HG03064 (cell line): ENCODE measurements at regions not wholly inside any gene's neighbourhood (a gene's known extent, or its start where the extent isn't known, plus 50 kb on each side); places are given as distances from the start of the nearest gene placed in this dataset.

Experiments used
- ATAC-seq: cut with Tn5 transposase; IDR thresholded peaks from one replicate; pipeline ENCODE4 v1.9.1; 2021; ENCODE audit warnings: low read depth; ENCODE audit not compliant: unreplicated experiment

DNA sequence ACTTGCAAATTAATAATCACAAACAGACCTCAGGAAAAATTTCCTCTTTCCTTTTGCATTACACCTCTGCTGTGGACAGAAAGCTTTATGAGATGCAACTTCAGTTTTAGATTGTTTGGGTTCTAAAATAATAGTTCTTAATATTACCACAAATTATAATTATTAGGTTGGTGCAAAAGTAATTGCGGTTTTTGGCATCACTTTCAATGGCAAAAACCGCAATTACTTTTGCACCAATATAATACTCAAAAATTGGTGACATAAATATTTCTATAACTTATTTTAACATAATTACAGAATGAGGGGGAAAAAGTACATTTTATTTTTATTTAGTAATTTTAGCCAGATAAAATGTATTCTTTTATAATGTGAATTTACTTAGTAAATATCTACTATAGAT is 804.4 kb upstream of the FAM98A start:
- no peak for ATAC-seq

GRCh38 chr2:34402376-34402775 is 803.3 kb upstream of the FAM98A start:
- ATAC-seq: no peak

- ATAC-seq: no peak
Measured at GRCh38 chr2:34401186-34401585, 802.1 kb upstream of the FAM98A start.

GRCh38 chr2:34388446-34388845 is 789.3 kb upstream of the FAM98A start:
- no peak for ATAC-seq

GRCh38 chr2:34387536-34387935 is 788.4 kb upstream of the FAM98A start:
- ATAC-seq: no peak

DNA sequence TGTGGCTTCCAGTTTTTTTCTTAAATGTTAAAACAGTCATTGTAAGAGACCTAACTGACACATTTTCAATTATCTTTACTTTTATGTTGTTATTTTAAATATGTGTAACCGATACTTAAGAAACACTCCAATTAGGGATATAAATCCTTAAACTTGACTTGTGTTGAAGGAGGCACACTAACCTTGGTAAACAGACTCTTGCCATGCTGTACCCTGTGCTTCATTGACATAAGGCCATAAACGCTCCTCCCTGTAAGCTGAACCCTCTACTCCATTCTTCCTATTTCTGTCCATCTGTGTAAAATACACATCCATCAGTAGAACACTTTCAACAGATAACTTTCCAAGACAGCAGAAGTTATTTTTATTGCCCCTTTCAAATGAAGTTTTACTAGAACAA is 780.5 kb upstream of the FAM98A start:
- no peak for ATAC-seq

DNA sequence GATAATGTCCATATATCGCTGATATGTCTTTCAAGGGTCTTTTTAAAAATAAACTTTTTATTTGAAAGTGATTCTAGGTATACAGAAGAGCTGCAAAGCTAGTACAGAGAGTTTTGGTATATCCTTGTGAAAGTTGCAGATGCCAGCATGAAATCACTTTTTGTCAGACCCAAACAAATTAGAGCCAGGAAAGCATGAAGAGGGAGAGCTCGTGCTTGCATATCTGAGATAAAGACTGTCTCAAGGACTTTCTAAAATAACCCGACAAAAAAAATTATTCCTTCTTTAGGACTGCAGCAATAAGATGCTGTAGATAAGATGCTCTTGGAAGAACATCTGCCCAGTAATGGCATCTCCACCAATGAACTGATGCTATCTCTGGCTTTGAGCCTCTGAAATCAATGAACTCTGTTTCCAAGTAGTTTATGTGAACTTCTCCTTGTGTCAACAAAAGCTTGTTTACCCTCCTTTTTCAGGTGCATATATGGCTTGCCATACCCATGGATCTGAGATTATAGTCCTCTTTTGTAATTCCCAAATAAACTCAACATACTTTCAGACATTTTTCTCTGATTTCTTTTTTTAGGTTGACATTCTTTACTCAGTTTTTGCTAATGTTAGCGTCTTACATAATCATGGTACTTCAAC is 774.6 kb upstream of the FAM98A start:
- ATAC-seq: no peak

- no peak for ATAC-seq
Measured at GRCh38 chr2:34372967-34373366, 773.9 kb upstream of the FAM98A start.

- no peak for ATAC-seq
Measured at GRCh38 chr2:34371711-34372110, 772.6 kb upstream of the FAM98A start.

GRCh38 chr2:34368304-34368703 is 769.2 kb upstream of the FAM98A start:
- no peak for ATAC-seq

- no peak for ATAC-seq
Measured at GRCh38 chr2:34365932-34366331, 766.8 kb upstream of the FAM98A start.

GRCh38 chr2:34365512-34365911 is 766.4 kb upstream of the FAM98A start:
- ATAC-seq: no peak

- no peak for ATAC-seq
Measured at GRCh38 chr2:34353509-34354113, 754.5 kb upstream of the FAM98A start.

- ATAC-seq: no peak
Measured at GRCh38 chr2:34349527-34349926, 750.4 kb upstream of the FAM98A start.

GRCh38 chr2:34345030-34345429 is 745.9 kb upstream of the FAM98A start:
- ATAC-seq: no peak

- ATAC-seq: no peak
Measured at GRCh38 chr2:34340307-34340706, 741.2 kb upstream of the FAM98A start.

DNA sequence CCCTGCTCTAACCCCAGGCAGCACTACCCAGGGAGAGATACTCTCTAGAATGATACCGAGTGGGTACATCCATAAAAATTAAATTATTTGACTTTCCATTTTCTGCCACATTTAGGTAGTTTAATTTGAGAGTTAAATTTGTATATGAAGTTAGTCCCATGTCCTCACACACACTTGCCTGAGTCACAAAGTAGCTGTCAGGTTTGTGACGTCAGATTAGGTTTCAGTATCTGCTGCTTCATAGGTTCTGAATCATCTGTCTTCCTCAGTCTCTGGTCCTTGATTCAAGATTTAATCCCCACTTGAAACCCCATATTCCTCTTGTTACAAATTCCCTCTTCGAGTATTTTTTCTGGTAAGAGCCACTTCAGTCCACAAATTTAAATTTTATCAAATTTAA is 738.6 kb upstream of the FAM98A start:
- ATAC-seq: no peak

- no peak for ATAC-seq
Measured at GRCh38 chr2:34332813-34333212, 733.7 kb upstream of the FAM98A start.

DNA sequence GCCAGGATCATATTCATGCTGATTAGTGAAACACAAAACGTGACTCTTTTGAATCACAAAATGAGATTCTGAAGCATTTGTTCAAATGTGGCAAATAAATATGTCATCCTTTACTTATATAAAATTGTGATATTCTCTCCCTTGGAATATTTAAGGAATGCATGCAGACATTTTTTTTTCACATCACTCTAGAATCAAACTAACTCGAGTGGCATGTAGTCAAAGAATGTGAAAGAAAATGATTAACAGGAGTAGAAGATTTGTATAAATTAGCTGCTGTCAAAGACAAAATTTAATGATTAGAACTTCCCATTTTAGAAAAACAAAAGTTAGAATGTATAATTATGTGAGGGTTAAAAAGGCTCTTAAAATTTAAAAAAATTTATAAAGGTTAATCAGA is 721.0 kb upstream of the FAM98A start:
- no peak for ATAC-seq

- ATAC-seq: no peak
Measured at GRCh38 chr2:34317797-34318196, 718.7 kb upstream of the FAM98A start.

DNA sequence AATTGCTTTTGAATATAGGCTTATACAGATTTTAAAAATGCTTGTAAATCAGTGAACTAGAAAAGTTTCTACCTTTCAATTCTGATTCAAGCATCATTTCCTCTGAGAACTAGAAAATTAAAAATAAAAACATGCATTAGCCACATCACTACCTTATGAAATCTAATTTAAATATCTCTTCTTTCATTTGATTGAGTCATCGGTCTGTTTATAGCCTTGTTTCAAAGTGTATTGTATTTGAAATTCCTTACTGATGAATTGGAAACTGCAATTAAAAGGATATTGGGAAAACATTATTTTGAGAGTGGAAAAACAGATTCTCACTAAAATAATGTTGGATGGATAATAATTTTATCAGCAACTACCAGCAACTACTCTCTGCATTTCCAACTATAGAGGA is 717.7 kb upstream of the FAM98A start:
- ATAC-seq: no peak

DNA sequence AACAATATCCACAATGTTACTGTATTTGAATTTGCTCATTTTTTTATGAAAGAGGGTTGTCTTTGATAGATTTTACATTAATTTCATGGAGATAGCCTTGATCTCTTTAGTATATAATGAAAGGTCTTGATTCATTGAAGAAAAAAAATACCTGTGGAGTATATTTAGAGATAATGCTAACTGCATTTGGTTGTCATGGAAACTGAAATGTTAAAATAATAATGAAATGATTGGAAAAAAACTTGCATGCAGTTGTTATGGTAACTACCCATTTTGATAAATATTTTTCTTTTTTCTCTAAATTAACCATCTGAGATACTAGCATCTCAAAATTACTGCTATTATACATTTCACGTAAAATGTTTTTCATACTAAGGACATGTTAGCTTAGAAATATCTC is 712.7 kb upstream of the FAM98A start:
- ATAC-seq: no peak

DNA sequence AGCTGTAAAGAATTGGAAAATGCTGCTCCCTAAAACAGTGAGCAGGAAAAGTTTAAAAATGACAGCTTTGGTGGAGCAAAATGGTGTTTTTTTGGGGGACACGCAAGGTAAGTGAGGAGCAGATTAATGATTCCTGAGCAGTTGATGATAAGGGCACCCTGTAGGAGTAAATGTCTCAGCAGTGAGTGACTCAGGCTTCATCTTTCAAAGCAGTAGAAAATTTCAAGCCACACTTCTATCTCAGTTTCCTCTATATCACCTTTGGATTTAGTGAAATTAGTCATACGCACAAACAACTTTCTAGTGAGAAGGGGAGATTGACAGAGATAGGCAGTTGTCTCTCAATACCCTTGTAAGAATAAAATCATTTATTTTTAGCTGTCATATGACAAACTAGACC is 709.0 kb upstream of the FAM98A start:
- no peak for ATAC-seq
